Breast epithelium (tissue), 4 donors: ENCODE measurements at regions not wholly inside any gene's neighbourhood (a gene's known extent, or its start where the extent isn't known, plus 50 kb on each side); places are given as distances from the start of the nearest gene placed in this dataset.

Source experiments
- DNase-seq, 2 donors: peaks; one replicate each; pipeline ENCODE4 v3.0.0-alpha.2; 2019; ENCODE audit warnings: low spot score in 2 of 2
- H3K27ac ChIP-seq, 2 donors: fragments of 200-600 bp; sonication (generic) in 1 of 2; one replicate each; pipeline ENCODE4 v1.5.1; 2016 to 2019; ENCODE audit warnings: mild to moderate bottlenecking in 1 of 2
- H3K27me3 ChIP-seq, 2 donors: fragments of 200-600 bp; sonication (generic) in 1 of 2; one replicate each; pipeline versions ENCODE4 v1.5.1 to v1.6.0; 2017 to 2019; ENCODE audit warnings: control low read depth in 1 of 2, mild to moderate bottlenecking in 1 of 2
- H3K36me3 ChIP-seq: fragments of 200-600 bp; one replicate; pipeline ENCODE4 v1.5.1; 2019
- H3K4me1 ChIP-seq, 2 donors: fragments of 200-600 bp; sonication (generic); one replicate each; pipeline ENCODE4 v1.5.1; 2016 to 2019; ENCODE audit warnings: control low read depth in 1 of 2
- H3K4me3 ChIP-seq, 3 donors: fragments of 200-600 bp; sonication (generic); 1 replicate in 2 of 3; 2 replicates in 1 of 3; pipeline ENCODE4 v1.5.1; 2016 to 2019; ENCODE audit warnings: mild to moderate bottlenecking in 3 of 3, moderate library complexity in 2 of 3
- H3K9me3 ChIP-seq, 2 donors: fragments of 200-600 bp; sonication (generic) in 1 of 2; one replicate each; pipeline ENCODE4 v1.5.1; 2016 to 2019; ENCODE audit warnings: control low read depth in 1 of 2
- CTCF ChIP-seq, 3 donors: fragments of 450-650 bp; IDR thresholded peaks; one replicate each; pipeline ENCODE4 v1.5.1; 2016 to 2017; ENCODE audit warnings: antibody characterized with exemption in 3 of 3, mild to moderate bottlenecking in 3 of 3, moderate library complexity in 3 of 3
- POLR2A ChIP-seq: fragments of 450-650 bp; IDR thresholded peaks from one replicate; pipeline ENCODE4 v1.6.1; 2016; ENCODE audit warnings: antibody characterized with exemption, mild to moderate bottlenecking, moderate library complexity
- POLR2AphosphoS5 ChIP-seq, 3 donors: sonication (generic); formaldehyde crosslinking; IDR thresholded peaks; one replicate each; pipeline ENCODE4 v1.6.1; 2017; ENCODE audit warnings: antibody characterized with exemption in 3 of 3
- intact Hi-C: fragments of 100-400 bp; cut with DNase I; formaldehyde crosslinking; loops from one replicate; pipeline ENCODE4 v1.15.1; 2023; ENCODE audit warnings: low total_unique reads

GRCh38 chr5:134063188-134063820 is 51.2 kb upstream of the TCF7 start:
- intact Hi-C loops, result no loop called here
- H3K36me3 ChIP-seq, result no peaks in the 10 kb centered on the region
- H3K4me1 ChIP-seq, result no peaks in the 10 kb centered on the region
- no peaks in the 10 kb centered on the region for H3K27me3 ChIP-seq
- no peaks in the 10 kb centered on the region for H3K9me3 ChIP-seq
- no peak for TF ChIP-seq POLR2AphosphoS5 (IDR thresholded peaks at IDR 0.05)
- no peak for TF ChIP-seq CTCF (IDR thresholded peaks at IDR 0.05)
- no peak for TF ChIP-seq POLR2A
- H3K27ac ChIP-seq, result no peak overlapping the region
- H3K4me3 ChIP-seq, result no peak overlapping the region
- DNase-seq, result no peak

- intact Hi-C loops, result no loop called here
- TF ChIP-seq POLR2AphosphoS5 (IDR thresholded peaks at IDR 0.05) (no peak), POLR2A (no peak), CTCF (IDR thresholded peaks at IDR 0.05) (no peak)
- H3K27ac ChIP-seq, result peak overlapping the region; percentile 84 to 91
- no peak overlapping the region for H3K4me3 ChIP-seq
- H3K9me3 ChIP-seq, result no peaks in the 10 kb centered on the region
- peak in 1 of 2 donors; percentile 48 for DNase-seq
- H3K4me1 ChIP-seq, result no peaks in the 10 kb centered on the region
- no peaks in the 10 kb centered on the region for H3K36me3 ChIP-seq
- no peaks in the 10 kb centered on the region for H3K27me3 ChIP-seq
Measured at GRCh38 chr5:134059758-134060495, 54.6 kb upstream of the TCF7 start.

- no peak for DNase-seq
- intact Hi-C loops, result no loop called here
- Histone ChIP-seq H3K36me3 (no peaks in the 10 kb centered on the region), H3K4me3 (no peak overlapping the region), H3K4me1 (no peaks in the 10 kb centered on the region), H3K9me3 (no peaks in the 10 kb centered on the region), H3K27ac (peak overlapping the region; percentile 86 to 92), H3K27me3 (no peaks in the 10 kb centered on the region)
- TF ChIP-seq CTCF (IDR thresholded peaks at IDR 0.05) (no peak), POLR2AphosphoS5 (IDR thresholded peaks at IDR 0.05) (no peak), POLR2A (no peak)
Measured at GRCh38 chr5:134055015-134055414, 50.2 kb upstream of the VDAC1 start.
